Stimulated activated CD4-positive, alpha-beta T cell treated with anti-CD3 and anti-CD28 coated beads, Interleukin-1b, Interleukin-23, amount 100 ng/mL, for 48 hours (primary cell): ENCODE measurements at regions not wholly inside any gene's neighbourhood (a gene's known extent, or its start where the extent isn't known, plus 50 kb on each side); places are given as distances from the start of the nearest gene placed in this dataset.
"Not testable (repeated sequence)": the region's sequence is repeated elsewhere in the genome, so short reads cannot be mapped to it uniquely, and the experiment has no call there.

ENCODE experiments used
- DNase-seq: peaks from one replicate; pipeline ENCODE4 v3.0.0-alpha.2; 2020

DNA sequence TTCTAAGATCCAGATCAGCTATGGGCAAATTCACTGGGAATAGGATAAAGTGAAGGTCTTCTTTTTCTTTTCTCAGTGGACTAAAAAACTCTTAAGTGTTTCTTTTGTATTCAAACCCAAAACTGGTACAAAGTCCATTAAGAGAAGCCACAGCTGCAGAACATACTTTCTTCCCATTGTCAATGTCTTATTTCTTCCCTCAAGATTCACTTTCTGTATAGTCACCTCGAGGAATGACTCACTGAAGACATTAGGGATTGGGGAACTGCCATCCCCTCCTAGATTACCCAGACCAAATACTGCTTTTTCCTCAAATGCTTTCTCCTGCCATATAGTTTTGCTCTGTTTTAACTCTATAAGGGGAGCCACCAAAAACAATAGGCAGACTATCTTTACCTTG lies 117.4 kb upstream of the SYT13 start:
- not testable (repeated sequence) for DNase-seq

DNA sequence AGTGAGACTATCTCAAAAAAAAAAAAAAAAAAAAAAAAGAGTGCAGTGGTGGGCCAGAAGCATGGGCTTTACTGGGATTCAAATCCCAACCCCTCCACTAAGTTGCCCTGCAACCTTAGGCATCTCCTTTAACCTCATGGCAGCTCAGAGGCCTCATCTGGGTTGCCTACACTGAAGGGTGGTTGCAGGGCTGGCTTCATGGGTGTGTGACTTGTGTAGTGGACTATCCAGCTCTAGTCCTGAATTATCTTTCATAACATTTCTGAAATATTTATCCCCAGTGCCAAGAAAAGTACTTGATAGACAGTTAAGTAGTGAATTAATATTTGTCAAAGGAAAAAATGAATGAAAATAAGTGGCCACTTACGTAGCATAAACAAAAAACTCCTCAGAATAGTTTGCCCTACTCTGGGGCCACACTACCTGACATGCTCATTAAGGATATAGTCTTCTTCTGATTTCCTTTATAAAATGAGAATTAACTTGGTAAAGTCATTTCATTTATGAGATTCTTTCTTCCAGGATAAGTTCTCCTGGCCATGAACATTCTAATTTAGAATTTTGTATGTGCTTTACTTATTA lies 116.0 kb upstream of the SYT13 start:
- no peak for DNase-seq

DNA sequence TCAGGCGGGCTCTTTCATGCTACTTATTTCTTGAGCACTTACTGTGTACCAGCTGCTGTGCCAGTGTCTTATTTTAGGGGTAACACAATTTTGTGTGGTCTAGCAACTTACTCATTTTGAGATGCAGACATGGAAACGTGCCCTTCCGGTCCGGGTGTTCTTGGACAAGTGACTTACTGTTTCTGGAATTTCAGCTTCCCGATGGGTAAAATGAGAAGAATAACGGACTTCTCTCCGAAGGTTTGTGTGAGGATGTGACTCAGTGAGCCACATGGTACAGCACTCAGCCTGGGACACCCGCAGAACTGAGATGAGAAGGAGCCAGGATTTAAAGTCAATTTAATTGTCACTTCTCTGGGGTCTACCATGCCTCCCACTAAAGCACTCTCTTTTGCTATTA lies 114.5 kb upstream of the SYT13 start:
- DNase-seq = no peak

DNA sequence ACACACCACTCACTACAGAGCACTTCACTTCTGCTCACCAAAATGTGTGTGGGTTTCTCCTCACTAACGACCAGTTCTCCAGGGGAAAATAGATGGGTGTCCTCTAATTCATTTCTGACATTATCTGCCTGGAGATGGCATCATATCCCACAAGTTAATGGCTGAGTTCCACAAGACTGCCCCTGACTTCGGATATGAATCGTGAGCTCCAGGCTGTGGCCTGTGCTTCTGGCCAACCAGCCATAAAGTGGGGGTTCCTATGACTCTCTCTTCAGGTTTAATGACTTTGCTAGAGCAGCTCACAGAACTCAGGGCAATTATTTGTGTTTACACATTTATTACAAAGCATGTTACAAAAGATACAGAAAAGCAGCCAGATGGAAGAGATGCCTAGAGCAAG lies 113.0 kb upstream of the SYT13 start:
- DNase-seq = no peak

DNA sequence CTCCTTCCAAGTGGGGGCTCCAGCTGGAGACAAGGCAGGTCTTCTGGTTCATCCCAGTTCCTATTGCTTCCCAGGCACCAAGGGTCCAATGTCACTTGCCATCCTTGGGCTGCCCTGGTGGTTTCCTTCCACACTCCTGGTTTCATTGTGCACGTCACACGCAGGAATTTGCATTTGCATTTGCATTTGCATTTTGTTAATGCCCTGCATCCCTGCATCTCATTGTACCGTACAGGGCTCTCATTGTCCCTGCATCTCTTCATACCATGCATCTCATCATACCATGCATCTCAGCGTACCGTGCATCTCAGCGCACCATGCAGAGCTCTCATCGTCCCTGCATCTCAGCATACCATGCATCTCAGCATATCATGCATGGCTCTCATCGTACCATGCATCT lies 112.2 kb upstream of the SYT13 start:
- DNase-seq = no peak

DNA sequence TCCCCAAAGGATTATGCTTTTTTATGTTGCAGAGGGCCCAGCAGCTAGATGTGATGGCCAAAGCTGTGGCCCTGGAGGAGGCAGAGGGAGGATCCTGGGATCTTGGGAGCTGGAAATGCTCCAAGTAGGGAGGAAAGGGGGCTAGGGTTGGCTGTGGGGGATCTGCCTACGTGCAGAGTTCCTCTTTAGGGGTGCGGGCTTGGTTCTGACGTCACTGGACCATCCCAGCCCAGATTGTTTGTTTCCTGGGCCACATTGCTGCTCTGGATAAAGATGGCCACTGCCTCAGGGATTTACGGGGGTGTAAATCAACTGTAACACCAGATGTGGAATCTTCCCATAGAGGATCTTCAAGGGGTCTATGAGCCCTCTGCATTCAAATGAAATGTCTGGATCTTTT lies 110.3 kb upstream of the SYT13 start:
- no peak for DNase-seq

DNA sequence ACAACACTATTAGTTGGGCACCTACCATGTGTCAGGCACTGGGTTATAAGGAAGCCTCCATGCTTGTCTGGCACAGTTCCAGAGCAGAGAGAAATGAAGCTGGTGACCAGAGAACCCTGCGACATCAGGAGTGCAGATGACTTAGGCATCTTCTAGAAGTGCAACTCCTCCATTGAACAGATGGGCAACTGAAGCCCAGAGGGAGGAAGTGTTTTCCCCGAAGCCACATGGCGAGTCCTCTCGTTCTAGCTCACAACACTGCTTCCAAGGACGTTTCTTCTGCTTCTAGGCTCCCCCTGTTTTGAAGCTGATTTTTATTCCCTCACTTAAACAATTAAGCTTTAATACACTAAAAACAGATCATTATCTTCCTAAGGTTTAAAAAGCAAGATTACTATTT lies 109.8 kb upstream of the SYT13 start:
- no peak for DNase-seq

DNA sequence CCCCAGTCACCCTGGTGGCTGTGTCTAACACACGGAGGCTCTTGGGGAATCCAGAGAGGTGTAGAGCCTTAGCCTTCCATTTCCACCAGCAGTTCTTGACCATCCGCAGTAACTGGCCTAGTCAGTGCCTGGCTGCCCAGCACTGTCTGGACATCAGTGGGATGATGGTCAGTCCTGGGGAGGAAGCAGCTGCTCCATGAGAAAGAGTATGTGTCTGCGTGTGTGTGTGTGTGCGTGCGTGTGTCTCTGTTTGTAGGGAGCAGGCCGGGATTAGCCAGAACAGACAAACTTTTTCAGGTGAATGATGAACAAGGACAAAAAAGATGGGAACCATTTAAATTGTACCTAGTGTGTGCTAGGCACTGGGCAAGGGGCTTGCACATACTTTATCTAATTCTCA lies 109.3 kb upstream of the SYT13 start:
- no peak for DNase-seq

DNA sequence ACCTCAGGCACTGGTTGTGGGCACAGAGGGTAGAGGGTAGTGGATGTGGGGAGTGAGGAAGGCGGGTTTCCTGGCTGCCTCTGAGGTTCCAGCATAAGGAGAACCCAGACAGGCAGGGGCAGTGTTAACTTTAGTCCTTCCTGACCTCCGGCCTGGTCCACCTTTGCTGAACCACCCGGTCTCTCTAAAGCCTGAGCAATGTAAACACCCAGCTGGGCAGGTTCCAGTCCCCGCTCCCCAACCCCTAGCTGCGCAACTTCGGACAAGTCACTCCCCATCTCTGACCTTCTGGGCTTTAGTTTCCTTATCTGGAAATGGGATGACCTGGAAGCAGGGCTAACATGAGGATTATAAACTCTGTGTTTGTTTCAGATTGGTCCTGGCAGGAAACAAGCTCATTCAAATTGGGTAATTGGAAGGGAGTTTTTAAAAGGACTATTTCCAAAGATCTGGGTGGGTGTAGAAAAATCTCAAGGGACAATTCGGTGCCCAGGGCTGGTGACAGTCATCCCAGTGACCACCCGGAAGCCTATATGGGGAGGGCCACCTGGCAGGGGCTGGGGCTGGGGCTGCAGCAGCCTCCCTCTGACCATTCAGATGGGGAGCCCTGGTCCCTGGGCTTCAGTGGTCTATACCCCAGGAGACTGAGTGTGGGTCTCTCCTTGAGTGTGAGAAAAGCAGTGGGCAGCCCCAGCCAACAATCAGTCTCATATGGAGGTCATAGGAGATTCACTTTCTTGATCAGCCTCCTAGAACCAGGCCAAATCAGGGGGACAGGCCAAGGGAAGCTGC lies 108.3 kb upstream of the SYT13 start:
- DNase-seq = no peak

DNA sequence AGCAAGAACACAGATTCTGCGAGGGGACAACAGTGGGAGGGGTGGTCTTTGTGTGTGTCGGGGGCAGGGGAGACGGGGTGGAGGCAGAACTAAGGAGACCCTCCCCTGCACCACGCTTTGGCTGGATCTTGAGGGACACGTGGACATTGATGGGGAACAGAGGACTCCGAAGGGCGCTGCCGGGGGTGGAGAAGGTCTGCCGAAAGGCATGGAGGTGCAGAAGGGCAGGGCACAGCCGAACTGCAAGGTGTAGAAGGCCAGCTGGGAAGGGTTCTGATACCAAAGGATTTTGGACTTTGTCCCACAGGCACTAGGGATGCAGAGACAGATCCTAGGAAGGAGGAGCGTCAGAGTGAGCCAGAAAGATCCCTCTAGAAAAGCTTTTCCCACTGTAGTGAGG lies 107.7 kb upstream of the SYT13 start:
- no peak for DNase-seq

DNA sequence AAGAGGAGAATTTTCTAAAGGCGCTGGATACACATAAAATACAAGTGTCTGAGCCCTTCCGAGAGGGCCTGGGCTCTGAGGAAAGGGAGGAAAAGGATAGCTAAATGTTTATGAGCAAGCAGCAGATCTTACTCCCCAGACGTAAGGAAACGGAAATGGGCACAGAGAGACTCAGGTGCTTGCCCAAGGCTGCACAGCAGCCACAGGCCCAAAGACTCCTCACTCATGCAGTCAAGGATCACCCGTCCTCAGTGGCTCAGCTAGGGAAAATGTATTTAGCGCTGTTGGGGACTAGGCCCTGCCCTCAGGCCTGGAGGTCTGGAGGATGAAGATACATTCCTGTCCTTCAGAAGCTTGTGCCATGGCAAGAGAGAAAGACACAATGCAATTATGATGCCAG lies 107.2 kb upstream of the SYT13 start:
- DNase-seq = no peak

DNA sequence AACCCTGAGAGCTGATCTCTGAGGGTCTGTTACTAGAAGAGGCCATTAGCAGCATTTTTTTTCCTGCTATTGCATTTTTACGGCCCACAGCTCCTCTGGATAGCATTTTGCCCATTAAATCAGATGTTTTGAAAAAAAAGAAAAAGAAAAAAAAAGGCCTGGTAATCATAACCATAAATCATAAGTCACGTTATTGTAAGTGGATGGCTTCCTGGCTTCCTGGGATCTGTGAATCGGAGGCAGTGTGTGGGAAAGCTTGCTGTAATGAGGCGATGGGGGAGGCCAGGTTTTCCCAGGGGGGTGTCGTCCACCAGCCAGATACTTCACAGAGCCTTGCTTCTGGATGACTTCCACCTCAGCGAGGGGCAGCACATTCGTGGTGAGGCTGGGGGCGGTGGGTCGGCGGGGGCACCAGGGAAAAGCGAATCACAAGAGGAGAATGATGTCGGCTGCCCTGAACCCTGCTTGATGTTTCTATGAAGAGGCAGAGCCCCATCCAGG lies 106.5 kb upstream of the SYT13 start:
- no peak for DNase-seq

DNA sequence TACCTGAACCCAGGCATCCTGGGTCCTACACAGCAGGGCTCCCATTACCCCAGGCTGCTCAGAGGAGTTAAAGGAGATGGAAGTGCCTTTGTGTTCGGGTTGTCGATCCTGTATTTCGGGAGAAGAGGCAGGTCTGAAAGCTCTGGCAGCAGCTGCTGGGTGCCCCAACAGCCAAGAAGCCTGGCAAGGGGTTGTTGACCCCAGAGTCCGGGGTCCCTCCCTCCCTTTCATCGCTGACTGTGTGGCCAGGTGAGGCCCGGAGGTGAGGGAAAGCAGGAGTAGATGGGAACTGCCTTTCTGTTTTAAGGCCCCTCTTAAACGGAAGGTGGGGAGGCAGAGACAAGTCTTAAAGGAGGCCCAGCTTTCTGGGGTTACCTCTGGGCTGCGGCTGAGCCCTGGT lies 106.0 kb upstream of the SYT13 start:
- DNase-seq = no peak

DNA sequence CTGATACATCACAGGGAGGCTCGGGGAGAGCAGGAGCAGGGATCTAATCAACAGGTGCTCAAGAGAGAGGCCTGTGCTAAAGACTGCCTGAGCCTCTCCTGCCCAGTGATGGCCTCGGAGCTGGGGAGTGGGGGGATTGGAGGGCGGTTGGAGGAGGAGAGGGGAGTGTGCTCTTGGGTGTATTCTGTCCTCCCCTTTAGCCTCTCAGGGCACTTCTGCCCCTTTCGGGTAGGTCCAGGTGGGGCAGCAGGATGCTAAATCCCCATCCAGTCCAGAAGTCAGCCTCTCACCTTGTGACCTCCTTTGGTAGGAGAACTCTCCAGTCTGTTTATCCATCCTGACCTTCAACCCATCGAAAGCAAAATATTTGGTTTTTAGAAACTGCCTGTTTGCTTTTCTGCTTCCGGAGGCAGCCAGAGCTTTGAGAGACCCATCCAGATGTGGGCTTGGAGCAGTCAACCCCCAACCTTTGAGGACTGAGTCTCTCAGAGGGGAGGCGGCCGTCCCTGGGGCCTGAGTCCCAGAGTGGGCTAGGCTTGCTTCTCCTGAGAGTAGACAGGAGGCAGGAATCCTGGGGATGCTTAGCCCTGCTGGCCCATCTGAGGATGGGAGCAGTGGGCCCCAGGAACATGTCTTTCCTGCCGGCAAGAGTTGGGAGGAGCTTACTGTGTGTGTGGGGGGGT lies 105.2 kb upstream of the SYT13 start:
- no peak for DNase-seq

DNA sequence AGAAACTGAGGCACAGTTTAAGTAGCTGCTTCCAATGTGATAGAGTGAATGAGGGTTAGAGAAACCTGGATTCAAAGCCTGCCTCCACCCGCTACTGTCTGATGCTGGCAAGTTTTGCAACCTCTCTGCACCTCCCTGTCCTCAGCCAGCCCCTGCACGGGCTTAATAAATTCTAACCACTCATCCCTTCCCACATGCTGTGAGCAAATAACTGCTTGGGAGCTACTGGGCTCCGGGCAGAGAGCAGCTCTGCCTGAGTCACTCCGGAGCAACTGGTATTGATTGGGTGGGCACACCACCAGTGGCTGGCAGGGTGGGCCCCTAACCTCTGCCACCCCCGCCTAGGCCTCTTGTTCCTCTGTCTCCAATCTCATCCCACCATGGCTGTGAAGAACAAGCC lies 104.3 kb upstream of the SYT13 start:
- DNase-seq = no peak

DNA sequence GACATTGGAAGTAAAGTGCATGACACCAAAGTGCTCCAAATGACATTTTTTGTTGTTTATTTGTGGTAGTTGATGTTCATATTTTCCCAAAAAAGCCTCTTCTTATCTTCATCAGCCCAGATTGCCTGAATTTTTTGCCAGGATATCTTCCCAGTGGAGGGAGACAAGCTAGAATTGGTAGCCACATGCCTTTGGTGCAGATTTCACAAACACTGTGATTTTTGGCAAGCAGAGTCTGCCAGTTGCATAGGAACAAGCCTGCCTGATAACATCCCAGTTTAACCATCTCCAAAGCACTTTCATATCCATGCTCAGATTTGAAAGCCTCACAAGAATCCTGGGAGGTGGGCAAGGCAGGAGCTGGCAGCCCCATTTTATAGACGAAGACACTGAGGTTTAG lies 102.3 kb upstream of the SYT13 start:
- no peak for DNase-seq

DNA sequence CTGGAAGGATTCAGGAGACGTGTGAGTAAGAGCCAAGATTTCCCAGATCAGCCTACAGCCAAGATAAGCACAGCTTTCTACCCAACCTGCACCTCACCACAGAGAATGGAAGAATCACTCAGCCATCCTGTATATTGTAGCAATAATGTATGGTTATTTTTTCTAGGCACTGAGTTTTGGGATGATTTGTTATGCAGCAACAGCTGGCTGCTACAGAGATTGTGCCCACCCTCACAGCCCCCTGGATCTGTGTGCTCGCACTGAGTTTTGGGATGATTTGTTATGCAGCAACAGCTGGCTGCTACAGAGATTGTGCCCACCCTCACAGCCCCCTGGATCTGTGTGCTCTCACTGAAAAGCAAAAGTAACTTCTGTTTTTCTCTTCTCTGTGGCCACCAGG lies 101.7 kb upstream of the SYT13 start:
- not testable (repeated sequence) for DNase-seq

DNA sequence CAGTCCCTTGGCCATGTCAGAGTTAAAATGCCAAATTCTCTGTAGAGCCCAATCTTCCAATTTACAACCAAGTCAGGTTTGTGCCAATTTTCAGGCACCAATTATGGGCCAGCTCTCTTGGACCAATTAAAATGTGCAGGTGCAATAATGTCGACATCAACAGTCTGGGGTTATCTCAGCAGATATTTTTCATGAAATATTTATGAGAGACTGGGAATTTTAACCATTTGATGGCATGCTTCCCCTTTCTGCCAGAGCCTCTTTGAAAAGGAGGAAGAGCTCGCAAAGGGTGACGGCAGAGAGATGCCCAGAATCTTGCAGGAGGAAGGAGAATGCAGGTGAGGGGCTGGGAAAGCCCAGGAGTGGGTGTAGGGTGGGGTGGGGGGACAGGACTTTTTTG lies 100.8 kb upstream of the SYT13 start:
- DNase-seq = no peak

DNA sequence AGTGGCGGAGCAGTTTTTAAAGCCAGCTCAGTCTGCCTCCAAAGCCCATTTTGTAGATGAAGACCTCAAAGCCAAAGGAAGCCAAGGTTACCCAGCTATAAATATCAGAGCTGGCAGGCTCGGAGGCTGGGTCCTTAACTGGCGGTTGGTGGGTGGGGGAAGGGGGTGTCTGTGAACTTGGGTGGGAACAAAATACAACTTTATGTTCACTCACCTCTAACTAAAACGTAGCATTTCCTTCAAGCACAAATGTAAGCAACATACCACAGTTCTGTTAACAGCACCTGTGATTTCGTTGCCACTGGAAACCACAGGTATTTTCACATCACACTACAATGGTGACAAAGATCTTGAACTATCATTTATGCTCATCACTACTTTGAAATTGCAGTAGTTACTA lies 99.7 kb upstream of the SYT13 start:
- no peak for DNase-seq

DNA sequence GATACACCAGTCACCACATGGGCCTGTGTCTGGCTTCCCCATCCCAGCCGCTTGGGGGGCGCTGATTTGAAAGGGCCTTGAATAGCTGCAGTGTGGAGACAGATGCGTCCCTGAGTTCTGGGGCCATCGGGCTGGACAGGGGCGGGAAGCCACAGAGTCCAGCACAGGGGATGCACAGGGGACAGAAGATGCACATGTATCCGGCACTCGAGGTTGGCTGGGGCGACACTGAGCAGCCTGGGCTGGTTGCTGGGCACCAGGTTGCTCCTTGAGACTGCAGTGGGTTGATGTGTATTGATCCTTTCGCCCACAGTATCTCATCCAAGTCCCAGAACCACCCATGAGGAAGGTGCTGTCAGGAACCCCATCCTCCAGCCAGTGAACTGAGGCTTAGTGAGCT lies 99.3 kb upstream of the SYT13 start:
- DNase-seq = no peak

DNA sequence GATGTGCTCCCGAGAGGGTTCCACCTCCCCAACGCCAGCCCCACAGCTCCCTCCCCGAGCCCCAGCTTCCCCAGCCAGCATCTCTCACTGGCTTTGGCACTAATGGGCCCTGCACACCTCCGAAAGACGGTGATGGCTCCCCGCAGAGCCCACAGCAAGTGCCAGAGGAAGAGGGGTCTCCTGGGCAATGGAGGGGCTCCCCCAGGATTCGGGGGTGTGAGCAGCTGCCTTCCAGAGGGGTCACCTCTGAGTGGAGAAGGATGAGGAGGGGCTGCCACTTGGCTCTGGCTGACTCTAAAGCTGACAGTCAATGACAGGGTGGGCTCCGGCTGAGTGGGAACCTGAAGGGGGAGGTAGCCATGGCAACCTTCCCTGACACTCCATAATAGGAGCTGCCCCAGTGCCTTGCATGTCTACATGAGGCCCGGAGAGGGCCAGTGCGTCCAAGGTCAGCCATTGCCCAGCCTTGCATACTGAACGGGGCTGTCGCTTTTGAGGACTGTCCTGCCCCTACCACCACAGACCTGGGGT lies 98.6 kb upstream of the SYT13 start:
- no peak for DNase-seq

DNA sequence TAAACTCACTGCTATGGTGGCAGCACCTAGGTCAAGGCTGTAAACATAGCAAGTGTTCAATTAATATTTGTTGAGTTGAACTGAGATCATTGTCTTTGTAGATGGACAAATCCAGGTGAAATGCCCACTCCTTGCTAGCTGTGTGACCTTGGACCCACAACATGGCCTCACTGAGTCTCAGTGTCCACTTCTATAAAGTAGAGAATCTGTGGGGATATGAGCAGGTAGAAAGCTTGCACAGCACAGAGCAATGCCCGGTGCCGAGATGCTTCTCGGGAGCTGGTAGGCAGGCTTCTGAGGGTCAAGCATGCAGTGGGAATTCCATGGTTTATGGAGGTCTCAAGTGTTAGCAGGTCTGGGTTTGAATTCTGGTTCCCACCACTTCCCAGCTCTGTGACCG lies 97.9 kb upstream of the SYT13 start:
- no peak for DNase-seq

DNA sequence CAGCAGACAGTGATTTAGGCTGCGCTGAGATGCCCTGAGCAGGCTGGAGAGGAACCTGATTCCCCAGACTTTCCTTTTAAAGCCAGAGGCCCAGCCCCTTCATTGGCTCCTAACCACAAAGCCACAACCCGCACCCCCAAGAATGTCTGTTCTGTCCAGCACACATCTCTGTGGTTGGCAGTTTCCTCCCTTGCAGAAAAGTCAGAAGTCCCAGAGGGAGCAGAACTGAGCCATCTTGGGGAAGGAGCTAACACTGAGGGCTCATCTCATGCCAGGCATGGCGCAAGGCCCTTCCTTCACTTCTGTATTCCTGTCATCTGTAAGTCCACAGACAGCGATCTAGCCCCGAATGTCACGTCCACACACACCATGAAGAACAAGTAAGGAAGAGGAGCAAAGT lies 97.1 kb upstream of the SYT13 start:
- DNase-seq = no peak
